Coronary artery (tissue), 2 donors: ENCODE measurements at regions not wholly inside any gene's neighbourhood (a gene's known extent, or its start where the extent isn't known, plus 50 kb on each side); places are given as distances from the start of the nearest gene placed in this dataset.
"Not testable (repeated sequence)": the region's sequence is repeated elsewhere in the genome, so short reads cannot be mapped to it uniquely, and the experiment has no call there.

Source experiments
- DNase-seq: peaks from one replicate; pipeline ENCODE4 v3.0.0-alpha.2; 2017; ENCODE audit warnings: low spot score
- H3K27ac ChIP-seq, 2 donors: fragments of 200-600 bp; sonication (generic); one replicate each; pipeline ENCODE4 v1.5.1; 2016 to 2019
- H3K4me3 ChIP-seq: fragments of 200-600 bp; sonication (generic); 2 replicates; pipeline ENCODE4 v1.5.1; 2016; ENCODE audit warnings: mild to moderate bottlenecking, moderate library complexity
- CTCF ChIP-seq: fragments of 200-600 bp; sonication (generic); IDR thresholded peaks from one replicate; pipeline ENCODE4 v1.5.1; 2019; ENCODE audit warnings: antibody characterized with exemption

GRCh38 chr15:55108858-55109518 is 87.8 kb downstream of the RSL24D1 start:
- H3K4me3 ChIP-seq = no peak overlapping the region
- no peak overlapping the region for H3K27ac ChIP-seq
- DNase-seq = no peak
- TF ChIP-seq CTCF = peak; percentile 32

GRCh38 chr15:55108448-55108847 is 88.3 kb downstream of the RSL24D1 start:
- no peak for DNase-seq
- Histone ChIP-seq H3K4me3 (no peak overlapping the region), H3K27ac (no peak overlapping the region)
- TF ChIP-seq CTCF = no peak

- TF ChIP-seq CTCF = no peak
- Histone ChIP-seq H3K27ac (no peak overlapping the region), H3K4me3 (no peak overlapping the region)
- no peak for DNase-seq
Observed at GRCh38 chr15:55106155-55106554, 90.6 kb downstream of the RSL24D1 start.

GRCh38 chr15:55094136-55094535 is 102.6 kb downstream of the RSL24D1 start:
- no peak overlapping the region for H3K4me3 ChIP-seq
- no peak for TF ChIP-seq CTCF
- DNase-seq = no peak
- no peak overlapping the region for H3K27ac ChIP-seq

GRCh38 chr15:55088207-55088606 is 108.5 kb downstream of the RSL24D1 start:
- TF ChIP-seq CTCF = no peak
- H3K27ac ChIP-seq = no peak overlapping the region
- H3K4me3 ChIP-seq = no peak overlapping the region
- DNase-seq = no peak

GRCh38 chr15:55084673-55085072 is 112.1 kb downstream of the RSL24D1 start:
- Histone ChIP-seq H3K27ac (no peak overlapping the region), H3K4me3 (no peak overlapping the region)
- TF ChIP-seq CTCF = no peak
- no peak for DNase-seq

GRCh38 chr15:55084216-55084615 is 112.5 kb downstream of the RSL24D1 start:
- DNase-seq = no peak
- H3K4me3 ChIP-seq = no peak overlapping the region
- no peak overlapping the region for H3K27ac ChIP-seq
- TF ChIP-seq CTCF = no peak

- H3K27ac ChIP-seq, DNase-seq, H3K4me3 ChIP-seq: not testable (repeated sequence)
Observed at GRCh38 chr15:55077052-55077451, 119.7 kb downstream of the RSL24D1 start.
